ENCODE measurements at regions not wholly inside any gene's neighbourhood (a gene's known extent, or its start where the extent isn't known, plus 50 kb on each side); places are given as distances from the start of the nearest gene placed in this dataset.
"Not testable (repeated sequence)": the region's sequence is repeated elsewhere in the genome, so short reads cannot be mapped to it uniquely, and the experiment has no call there.

- Histone ChIP-seq H3K36me3 (no peaks in the 10 kb centered on the region), H3K27ac (no peak overlapping the region), H3K9me3 (replicated peaks) (no peaks in the 10 kb centered on the region), H3K4me3 (no peak overlapping the region), H3K27me3 (no peaks in the 10 kb centered on the region), H3K4me1 (no peaks in the 10 kb centered on the region)
- DNase-seq, result no peak
Measured at GRCh38 chr18:46179306-46179705, 75.1 kb downstream of the HAUS1 start.

- H3K27ac ChIP-seq, result no peak overlapping the region
- H3K4me1 ChIP-seq, result no peaks in the 10 kb centered on the region
- H3K27me3 ChIP-seq, result no peaks in the 10 kb centered on the region
- H3K4me3 ChIP-seq, result no peak overlapping the region
- no peaks in the 10 kb centered on the region for H3K36me3 ChIP-seq
- DNase-seq, result no peak
- no peaks in the 10 kb centered on the region for H3K9me3 ChIP-seq (replicated peaks)
Measured at GRCh38 chr18:46182633-46183358, 78.6 kb downstream of the HAUS1 start.

- DNase-seq; H3K9me3 ChIP-seq (replicated peaks); H3K27ac ChIP-seq; H3K4me3 ChIP-seq; H3K27me3 ChIP-seq; H3K36me3 ChIP-seq; H3K4me1 ChIP-seq: not testable (repeated sequence)
Measured at GRCh38 chr18:46184296-46184695, 80.1 kb downstream of the HAUS1 start.

GRCh38 chr18:46184727-46185126, 80.5 kb downstream of the HAUS1 start:
- Histone ChIP-seq H3K27me3 (no peaks in the 10 kb centered on the region), H3K9me3 (replicated peaks) (no peaks in the 10 kb centered on the region), H3K27ac (no peak overlapping the region), H3K4me3 (no peak overlapping the region), H3K36me3 (no peaks in the 10 kb centered on the region), H3K4me1 (no peaks in the 10 kb centered on the region)
- DNase-seq, result no peak

GRCh38 chr18:46190667-46191066, 86.5 kb downstream of the HAUS1 start:
- Histone ChIP-seq H3K4me1 (no peaks in the 10 kb centered on the region), H3K9me3 (replicated peaks) (no peaks in the 10 kb centered on the region), H3K36me3 (no peaks in the 10 kb centered on the region), H3K4me3 (no peak overlapping the region), H3K27me3 (no peaks in the 10 kb centered on the region), H3K27ac (no peak overlapping the region)
- no peak for DNase-seq

GRCh38 chr18:46196627-46197243, 92.5 kb downstream of the HAUS1 start:
- Histone ChIP-seq H3K27ac (no peak overlapping the region), H3K9me3 (replicated peaks) (no peaks in the 10 kb centered on the region), H3K4me1 (no peaks in the 10 kb centered on the region), H3K4me3 (no peak overlapping the region), H3K36me3 (no peaks in the 10 kb centered on the region), H3K27me3 (no peaks in the 10 kb centered on the region)
- DNase-seq, result no peak

- Histone ChIP-seq H3K9me3 (replicated peaks) (no peaks in the 10 kb centered on the region), H3K27me3 (no peaks in the 10 kb centered on the region), H3K4me3 (no peak overlapping the region), H3K4me1 (no peaks in the 10 kb centered on the region), H3K27ac (no peak overlapping the region), H3K36me3 (no peaks in the 10 kb centered on the region)
- DNase-seq, result no peak
Measured at GRCh38 chr18:46199515-46200147, 95.4 kb downstream of the HAUS1 start.

- not testable (repeated sequence) for H3K27ac ChIP-seq; H3K27me3 ChIP-seq; DNase-seq; H3K9me3 ChIP-seq (replicated peaks); H3K4me1 ChIP-seq; H3K4me3 ChIP-seq; H3K36me3 ChIP-seq
Measured at GRCh38 chr18:46200178-46201055, 96.2 kb downstream of the HAUS1 start.

- H3K4me3 ChIP-seq, result no peak overlapping the region
- H3K27ac ChIP-seq, result no peak overlapping the region
- no peak for DNase-seq
- H3K9me3 ChIP-seq (replicated peaks), result no peaks in the 10 kb centered on the region
- no peaks in the 10 kb centered on the region for H3K4me1 ChIP-seq
- no peaks in the 10 kb centered on the region for H3K27me3 ChIP-seq
- no peaks in the 10 kb centered on the region for H3K36me3 ChIP-seq
Measured at GRCh38 chr18:46204143-46204542, 100.0 kb downstream of the HAUS1 start.

GRCh38 chr18:46207985-46208384, 103.8 kb downstream of the HAUS1 start:
- Histone ChIP-seq H3K4me1 (0 out of 2 replicates have a peak, but pooled peaks cover 6% of the 10 kb centered on the region), H3K4me3 (no peak overlapping the region), H3K27me3 (no peaks in the 10 kb centered on the region), H3K36me3 (no peaks in the 10 kb centered on the region; the same call in 1 of the 2 replicates), H3K9me3 (replicated peaks) (no peaks in the 10 kb centered on the region), H3K27ac (no peak overlapping the region)
- no peak for DNase-seq

- Histone ChIP-seq H3K36me3 (no peaks in the 10 kb centered on the region; the same call in 1 of the 2 replicates), H3K27me3 (no peaks in the 10 kb centered on the region), H3K27ac (no peak overlapping the region), H3K9me3 (replicated peaks) (no peaks in the 10 kb centered on the region), H3K4me1 (0 out of 2 replicates have a peak, but pooled peaks cover 6% of the 10 kb centered on the region), H3K4me3 (no peak overlapping the region)
- no peak for DNase-seq
Measured at GRCh38 chr18:46209161-46209560, 105.0 kb downstream of the HAUS1 start.

GRCh38 chr18:46211816-46212215, 107.6 kb downstream of the HAUS1 start:
- H3K9me3 ChIP-seq (replicated peaks), result no peaks in the 10 kb centered on the region
- H3K4me3 ChIP-seq, result no peak overlapping the region
- no peaks in the 10 kb centered on the region for H3K27me3 ChIP-seq
- DNase-seq, result no peak
- peaks cover 5% of the 10 kb centered on the region; the same call in 1 of the 2 replicates for H3K36me3 ChIP-seq
- H3K4me1 ChIP-seq, result 0 out of 2 replicates have a peak, but pooled peaks cover 6% of the 10 kb centered on the region
- H3K27ac ChIP-seq, result no peak overlapping the region

- no peak for DNase-seq
- Histone ChIP-seq H3K27me3 (no peaks in the 10 kb centered on the region), H3K4me3 (no peak overlapping the region), H3K4me1 (0 out of 2 replicates have a peak, but pooled peaks cover 6% of the 10 kb centered on the region), H3K27ac (no peak overlapping the region), H3K36me3 (peaks cover 5% of the 10 kb centered on the region; the same call in 1 of the 2 replicates), H3K9me3 (replicated peaks) (no peaks in the 10 kb centered on the region)
Measured at GRCh38 chr18:46212398-46212797, 108.2 kb downstream of the HAUS1 start.

- DNase-seq, result no peak
- no peaks in the 10 kb centered on the region for H3K9me3 ChIP-seq (replicated peaks)
- no peak overlapping the region for H3K27ac ChIP-seq
- 0 out of 2 replicates have a peak, but pooled peaks cover 6% of the 10 kb centered on the region for H3K4me1 ChIP-seq
- H3K36me3 ChIP-seq, result peaks cover 5% of the 10 kb centered on the region; the same call in 1 of the 2 replicates
- H3K4me3 ChIP-seq, result no peak overlapping the region
- no peaks in the 10 kb centered on the region for H3K27me3 ChIP-seq
Measured at GRCh38 chr18:46213295-46213694, 109.1 kb downstream of the HAUS1 start.

Data from SJCRH30 (cell line).